ENCODE measurements at regions not wholly inside any gene's neighbourhood (a gene's known extent, or its start where the extent isn't known, plus 50 kb on each side); places are given as distances from the start of the nearest gene placed in this dataset.

DNA sequence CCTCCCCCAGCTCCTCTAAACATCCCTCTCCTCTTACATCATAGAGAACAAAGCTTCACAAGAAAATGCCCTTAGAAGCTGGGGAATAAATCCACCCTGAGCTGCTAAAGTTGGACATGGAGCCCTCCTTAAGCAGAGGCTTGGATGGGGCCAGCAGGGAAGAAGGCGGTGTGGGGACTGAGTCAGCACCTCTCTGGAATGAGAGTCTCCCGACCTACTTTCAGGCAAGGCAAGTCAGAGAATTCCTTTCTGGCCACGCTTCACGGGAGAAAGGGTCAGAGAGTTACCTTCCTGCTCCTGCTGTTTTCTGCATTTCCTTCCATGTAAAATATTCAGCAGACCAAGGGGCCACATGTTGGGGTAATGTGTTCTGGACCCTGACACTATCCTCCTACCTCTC is 113.3 kb upstream of the PRB2 start:
- Histone ChIP-seq H3K27ac (ENCODE audit: low read depth in 1 of 2, low read length in 2 of 2) (no peak overlapping the region), H3K9me3 (ENCODE audit: control insufficient read depth in 4 of 4, low read length in 3 of 4) (no peaks in the 10 kb centered on the region), H3K27me3 (ENCODE audit: control insufficient read depth in 4 of 4, insufficient read depth in 4 of 4, low read length in 3 of 4) (no peaks in the 10 kb centered on the region), H3K4me3 (ENCODE audit: low read depth in 1 of 3, low read length in 3 of 3) (no peak overlapping the region), H3K36me3 (ENCODE audit: control insufficient read depth in 4 of 4, insufficient read depth in 3 of 4, low read depth in 1 of 4, low read length in 3 of 4) (no peaks in the 10 kb centered on the region), H3K9ac (ENCODE audit: low read depth in 1 of 2, low read length in 2 of 2) (no peak overlapping the region), H3K4me1 (ENCODE audit: control insufficient read depth in 4 of 4, insufficient read depth in 4 of 4, low read length in 3 of 4) (no peaks in the 10 kb centered on the region)
- DNase-seq (ENCODE audit: low spot score): no peak
- 66% methylated on average over 4 of the region's 4 CpGs for WGBS
- no peak for TF ChIP-seq EGR1 (IDR thresholded peaks at IDR 0.05; ENCODE audit: low read depth in 2 of 2)
- TF ChIP-seq HNF4A (conservative IDR thresholded peaks at IDR 0.05): no peak
- TF ChIP-seq, protein P1, sequence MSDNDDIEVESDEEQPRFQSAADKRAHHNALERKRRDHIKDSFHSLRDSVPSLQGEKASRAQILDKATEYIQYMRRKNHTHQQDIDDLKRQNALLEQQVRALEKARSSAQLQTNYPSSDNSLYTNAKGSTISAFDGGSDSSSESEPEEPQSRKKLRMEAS (IDR thresholded peaks at IDR 0.05): no peak
- TF ChIP-seq RXRA (IDR thresholded peaks at IDR 0.05): no peak
- TF ChIP-seq HNF4G (IDR thresholded peaks at IDR 0.05): no peak
- TF ChIP-seq TAF1 (conservative IDR thresholded peaks at IDR 0.05): no peak
- no peak for TF ChIP-seq JUND (IDR thresholded peaks at IDR 0.05)
- TF ChIP-seq FOXA2 (IDR thresholded peaks at IDR 0.05): no peak

DNA sequence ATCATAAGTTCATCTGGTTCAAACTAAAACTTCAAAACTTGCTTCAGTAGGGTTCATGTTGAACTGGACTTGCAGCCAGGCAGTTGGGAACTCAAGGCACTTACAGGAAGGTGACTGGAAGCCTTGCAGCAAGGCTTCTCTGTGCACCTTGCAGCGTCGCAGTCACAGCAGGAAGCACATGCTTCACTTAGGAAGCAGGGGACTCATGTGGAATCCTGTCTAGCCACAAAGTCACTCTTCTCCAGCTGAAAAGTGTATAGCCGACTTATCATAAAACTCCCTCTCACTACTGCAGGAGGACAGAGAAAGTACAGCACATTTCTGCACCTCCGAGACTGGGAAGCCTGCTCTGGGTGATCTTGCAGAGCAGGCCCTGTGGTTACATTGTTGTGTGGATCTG is 114.0 kb upstream of the PRB2 start:
- DNase-seq (ENCODE audit: low spot score): no peak
- H3K27me3 ChIP-seq (ENCODE audit: control insufficient read depth in 4 of 4, insufficient read depth in 4 of 4, low read length in 3 of 4): no peaks in the 10 kb centered on the region
- TF ChIP-seq FOXA2 (IDR thresholded peaks at IDR 0.05): no peak
- no peak for TF ChIP-seq HNF4G (IDR thresholded peaks at IDR 0.05)
- no peak for TF ChIP-seq SP1 (IDR thresholded peaks at IDR 0.05)
- TF ChIP-seq, protein P2, sequence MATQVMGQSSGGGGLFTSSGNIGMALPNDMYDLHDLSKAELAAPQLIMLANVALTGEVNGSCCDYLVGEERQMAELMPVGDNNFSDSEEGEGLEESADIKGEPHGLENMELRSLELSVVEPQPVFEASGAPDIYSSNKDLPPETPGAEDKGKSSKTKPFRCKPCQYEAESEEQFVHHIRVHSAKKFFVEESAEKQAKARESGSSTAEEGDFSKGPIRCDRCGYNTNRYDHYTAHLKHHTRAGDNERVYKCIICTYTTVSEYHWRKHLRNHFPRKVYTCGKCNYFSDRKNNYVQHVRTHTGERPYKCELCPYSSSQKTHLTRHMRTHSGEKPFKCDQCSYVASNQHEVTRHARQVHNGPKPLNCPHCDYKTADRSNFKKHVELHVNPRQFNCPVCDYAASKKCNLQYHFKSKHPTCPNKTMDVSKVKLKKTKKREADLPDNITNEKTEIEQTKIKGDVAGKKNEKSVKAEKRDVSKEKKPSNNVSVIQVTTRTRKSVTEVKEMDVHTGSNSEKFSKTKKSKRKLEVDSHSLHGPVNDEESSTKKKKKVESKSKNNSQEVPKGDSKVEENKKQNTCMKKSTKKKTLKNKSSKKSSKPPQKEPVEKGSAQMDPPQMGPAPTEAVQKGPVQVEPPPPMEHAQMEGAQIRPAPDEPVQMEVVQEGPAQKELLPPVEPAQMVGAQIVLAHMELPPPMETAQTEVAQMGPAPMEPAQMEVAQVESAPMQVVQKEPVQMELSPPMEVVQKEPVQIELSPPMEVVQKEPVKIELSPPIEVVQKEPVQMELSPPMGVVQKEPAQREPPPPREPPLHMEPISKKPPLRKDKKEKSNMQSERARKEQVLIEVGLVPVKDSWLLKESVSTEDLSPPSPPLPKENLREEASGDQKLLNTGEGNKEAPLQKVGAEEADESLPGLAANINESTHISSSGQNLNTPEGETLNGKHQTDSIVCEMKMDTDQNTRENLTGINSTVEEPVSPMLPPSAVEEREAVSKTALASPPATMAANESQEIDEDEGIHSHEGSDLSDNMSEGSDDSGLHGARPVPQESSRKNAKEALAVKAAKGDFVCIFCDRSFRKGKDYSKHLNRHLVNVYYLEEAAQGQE (IDR thresholded peaks at IDR 0.05): no peak
- TF ChIP-seq GABPA (IDR thresholded peaks at IDR 0.05 in 1 of 2, conservative IDR thresholded peaks at IDR 0.05 in 1 of 2): no peak
- TF ChIP-seq, protein P3, sequence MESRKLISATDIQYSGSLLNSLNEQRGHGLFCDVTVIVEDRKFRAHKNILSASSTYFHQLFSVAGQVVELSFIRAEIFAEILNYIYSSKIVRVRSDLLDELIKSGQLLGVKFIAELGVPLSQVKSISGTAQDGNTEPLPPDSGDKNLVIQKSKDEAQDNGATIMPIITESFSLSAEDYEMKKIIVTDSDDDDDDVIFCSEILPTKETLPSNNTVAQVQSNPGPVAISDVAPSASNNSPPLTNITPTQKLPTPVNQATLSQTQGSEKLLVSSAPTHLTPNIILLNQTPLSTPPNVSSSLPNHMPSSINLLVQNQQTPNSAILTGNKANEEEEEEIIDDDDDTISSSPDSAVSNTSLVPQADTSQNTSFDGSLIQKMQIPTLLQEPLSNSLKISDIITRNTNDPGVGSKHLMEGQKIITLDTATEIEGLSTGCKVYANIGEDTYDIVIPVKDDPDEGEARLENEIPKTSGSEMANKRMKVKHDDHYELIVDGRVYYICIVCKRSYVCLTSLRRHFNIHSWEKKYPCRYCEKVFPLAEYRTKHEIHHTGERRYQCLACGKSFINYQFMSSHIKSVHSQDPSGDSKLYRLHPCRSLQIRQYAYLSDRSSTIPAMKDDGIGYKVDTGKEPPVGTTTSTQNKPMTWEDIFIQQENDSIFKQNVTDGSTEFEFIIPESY (IDR thresholded peaks at IDR 0.05): no peak
- TF ChIP-seq, protein P4, sequence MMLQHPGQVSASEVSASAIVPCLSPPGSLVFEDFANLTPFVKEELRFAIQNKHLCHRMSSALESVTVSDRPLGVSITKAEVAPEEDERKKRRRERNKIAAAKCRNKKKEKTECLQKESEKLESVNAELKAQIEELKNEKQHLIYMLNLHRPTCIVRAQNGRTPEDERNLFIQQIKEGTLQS (IDR thresholded peaks at IDR 0.05): no peak
- TF ChIP-seq HNF4A (conservative IDR thresholded peaks at IDR 0.05): no peak
- TF ChIP-seq NR2F2 (IDR thresholded peaks at IDR 0.05): no peak
- no peak for TF ChIP-seq RAD21 (IDR thresholded peaks at IDR 0.05)
- TF ChIP-seq EGR1 (IDR thresholded peaks at IDR 0.05; ENCODE audit: low read depth in 2 of 2): no peak
- TF ChIP-seq FOXA1 (IDR thresholded peaks at IDR 0.05): no peak
- TF ChIP-seq, protein P1 (IDR thresholded peaks at IDR 0.05): no peak
- H3K9ac ChIP-seq (ENCODE audit: low read depth in 1 of 2, low read length in 2 of 2): no peak overlapping the region
- H3K4me1 ChIP-seq (ENCODE audit: control insufficient read depth in 4 of 4, insufficient read depth in 4 of 4, low read length in 3 of 4): no peaks in the 10 kb centered on the region
- no peaks in the 10 kb centered on the region for H3K36me3 ChIP-seq (ENCODE audit: control insufficient read depth in 4 of 4, insufficient read depth in 3 of 4, low read depth in 1 of 4, low read length in 3 of 4)
- H3K27ac ChIP-seq (ENCODE audit: low read depth in 1 of 2, low read length in 2 of 2): no peak overlapping the region
- WGBS: 67% methylated on average over 4 of the region's 4 CpGs
- no peaks in the 10 kb centered on the region for H3K9me3 ChIP-seq (ENCODE audit: control insufficient read depth in 4 of 4, low read length in 3 of 4)
- no peak overlapping the region for H3K4me3 ChIP-seq (ENCODE audit: low read depth in 1 of 3, low read length in 3 of 3)
